A549 (cell line): ENCODE measurements at regions not wholly inside any gene's neighbourhood (a gene's known extent, or its start where the extent isn't known, plus 50 kb on each side); places are given as distances from the start of the nearest gene placed in this dataset.

Experiments
- ATAC-seq, 2 experiments: fragments of 200-7000 bp in 1 of 2; fragments of >200 bp in 1 of 2; cut with Nextera tagmentation in 1 of 2; cut with Tn5 transposase in 1 of 2; 3 replicates each; pipeline versions ENCODE4 v1.8.0 to v1.9.1; 2018 to 2020; ENCODE audit warnings: mild to moderate bottlenecking in 1 of 2, moderate library complexity in 1 of 2
- CTCF ChIA-PET: fragments of 300-600 bp; sonication (Branson Sonifier 250); formaldehyde crosslinking; extraction: SDS; loops from one replicate; lab custom pipeline; 2021; ENCODE audit warnings: antibody characterized with exemption, inconsistent platforms; lab: Yijun Ruan, JAX
- POLR2A ChIA-PET: fragments of 350-600 bp; formaldehyde crosslinking; extraction: SDS; loops from one replicate; lab custom pipeline; 2021; ENCODE audit warnings: antibody characterized with exemption, inconsistent platforms; lab: Yijun Ruan, JAX
- DNase-seq, 2 experiments: peaks; one replicate each; pipeline versions ENCODE4 v3.0.0 to v3.0.0-alpha.2; 2011 to 2016; ENCODE audit warnings: low read depth in 1 of 2, low spot score in 1 of 2
- FAIRE-seq: peaks from 2 replicates; lab custom pipeline; 2011; peaks lifted over from hg19 to GRCh38; lab: Jason Lieb, UNC
- H3K27ac ChIP-seq, 2 experiments: fragments of >200 bp; sonication (Bioruptor Twin); formaldehyde crosslinking; 3 replicates each; pipeline ENCODE4 v1.5.1; 2016 to 2017
- H3K4me1 ChIP-seq: fragments of >200 bp; sonication (Bioruptor Twin); formaldehyde crosslinking; 3 replicates; pipeline ENCODE4 v1.6.1; 2016
- H3K4me2 ChIP-seq: fragments of >200 bp; sonication (Bioruptor Twin); formaldehyde crosslinking; 3 replicates; pipeline ENCODE4 v1.6.1; 2016
- H3K4me3 ChIP-seq: fragments of >200 bp; sonication (Bioruptor Twin); formaldehyde crosslinking; 3 replicates; pipeline ENCODE4 v1.5.1; 2016
- H3K9me3 ChIP-seq: fragments of >200 bp; sonication (Bioruptor Twin); formaldehyde crosslinking; 3 replicates; pipeline ENCODE4 v1.6.1; 2016
- CBX2 ChIP-seq: fragments of 200-600 bp; sonication (generic); IDR thresholded peaks from 2 replicates; pipeline ENCODE4 v1.6.1; 2016; ENCODE audit warnings: low read depth, mild to moderate bottlenecking, borderline replicate concordance
- CBX8 ChIP-seq: fragments of 200-600 bp; sonication (generic); IDR thresholded peaks from 2 replicates; pipeline ENCODE4 v1.6.1; 2016
- CHD2 ChIP-seq: fragments of 150-350 bp; IDR thresholded peaks from 2 replicates; pipeline ENCODE4 v1.6.1; 2014; ENCODE audit warnings: low read length; ENCODE audit not compliant: partially characterized antibody
- EHF ChIP-seq: fragments of 250-450 bp; sonication (Bioruptor Pico); IDR thresholded peaks from 2 replicates; pipeline ENCODE4 v1.5.0; 2020; ENCODE audit warnings: mild to moderate bottlenecking
- FOSB ChIP-seq: fragments of 250-450 bp; sonication (Bioruptor Pico); IDR thresholded peaks from 2 replicates; pipeline ENCODE4 v1.5.0; 2020; ENCODE audit warnings: mild to moderate bottlenecking, moderate library complexity
- GATA3 ChIP-seq: IDR thresholded peaks from 2 replicates; pipeline ENCODE4 v1.6.1; 2012; ENCODE audit warnings: borderline replicate concordance
- HEYL ChIP-seq: fragments of 250-450 bp; sonication (Bioruptor Pico); IDR thresholded peaks from 2 replicates; pipeline ENCODE4 v1.8.0; 2021; ENCODE audit warnings: mild to moderate bottlenecking, moderate library complexity
- HOXA7 ChIP-seq: fragments of 250-450 bp; sonication (Bioruptor Pico); IDR thresholded peaks from 2 replicates; pipeline ENCODE4 v1.5.0; 2020; ENCODE audit warnings: mild to moderate bottlenecking, moderate library complexity
- HOXB13 ChIP-seq: fragments of 250-450 bp; sonication (Bioruptor Pico); IDR thresholded peaks from 2 replicates; pipeline ENCODE4 v1.5.0; 2020; ENCODE audit warnings: low read depth, mild to moderate bottlenecking, moderate library complexity
- HOXB5 ChIP-seq: fragments of 250-450 bp; sonication (Bioruptor Pico); IDR thresholded peaks from 2 replicates; pipeline ENCODE4 v1.5.0; 2020; ENCODE audit warnings: mild to moderate bottlenecking, moderate library complexity
- JUN ChIP-seq, 2 experiments: fragments of >200 bp; sonication (Bioruptor Twin); formaldehyde crosslinking; IDR thresholded peaks; 2 replicates in 1 of 2; 3 replicates in 1 of 2; pipeline ENCODE4 v1.6.1; 2016 to 2017
- JUNB ChIP-seq: fragments of >200 bp; sonication (Bioruptor Twin); formaldehyde crosslinking; IDR thresholded peaks from 2 replicates; pipeline ENCODE4 v1.6.1; 2016
- KDM1A ChIP-seq: fragments of 200-600 bp; sonication (generic); IDR thresholded peaks from 2 replicates; pipeline ENCODE4 v1.6.1; 2016; ENCODE audit warnings: low read depth, mild to moderate bottlenecking
- KDM5A ChIP-seq: fragments of 200-600 bp; sonication (generic); IDR thresholded peaks from 2 replicates; pipeline ENCODE4 v1.6.1; 2016; ENCODE audit warnings: antibody characterized with exemption, mild to moderate bottlenecking
- MAFK ChIP-seq: fragments of 450-650 bp; IDR thresholded peaks from 2 replicates; pipeline ENCODE4 v1.6.1; 2014; ENCODE audit not compliant: partially characterized antibody
- NR3C1 ChIP-seq: fragments of >200 bp; sonication (Bioruptor Twin); formaldehyde crosslinking; IDR thresholded peaks from 3 replicates; pipeline ENCODE4 v1.6.1; 2017
- PHF8 ChIP-seq: fragments of 200-600 bp; sonication (generic); IDR thresholded peaks from 2 replicates; pipeline ENCODE4 v1.6.1; 2016; ENCODE audit warnings: low read depth, mild to moderate bottlenecking, antibody characterized with exemption, moderate library complexity, borderline replicate concordance
- POLR2A ChIP-seq: IDR thresholded peaks from 2 replicates; pipeline ENCODE4 v1.6.1; 2012; ENCODE audit warnings: mild to moderate bottlenecking, low read length
- POLR2AphosphoS2 ChIP-seq: conservative IDR thresholded peaks from 2 replicates; pipeline ENCODE4 v1.6.1; 2012; ENCODE audit warnings: low read length, improper control_type of control experiment, inconsistent platforms
- RCOR1 ChIP-seq: fragments of 150-350 bp; IDR thresholded peaks from 2 replicates; pipeline ENCODE4 v1.6.1; 2014; ENCODE audit warnings: antibody characterized with exemption, low read length, low read depth
- RFX5 ChIP-seq: fragments of 450-650 bp; IDR thresholded peaks from 2 replicates; pipeline ENCODE4 v1.7.1; 2014; ENCODE audit warnings: antibody characterized with exemption, mild to moderate bottlenecking, moderate library complexity
- RNF2 ChIP-seq: fragments of 200-600 bp; sonication (generic); IDR thresholded peaks from 2 replicates; pipeline ENCODE4 v1.6.1; 2016; ENCODE audit warnings: low read depth, mild to moderate bottlenecking, antibody characterized with exemption, moderate library complexity, borderline replicate concordance
- ZNF302 ChIP-seq: fragments of 250-450 bp; sonication (Bioruptor Pico); IDR thresholded peaks from 2 replicates; pipeline ENCODE4 v1.9.0; 2021; ENCODE audit warnings: inconsistent platforms, mild to moderate bottlenecking, moderate library complexity
- WGBS: methylation state at CpG from one replicate; pipeline ENCODE4 v1.1.6; 2017; ENCODE audit errors: missing lambda C conversion rate; 5-methylcytosine and 5-hydroxymethylcytosine counted together
- TF ChIP-seq, protein P1 (sequence below): fragments of 450-650 bp; IDR thresholded peaks from 2 replicates; pipeline ENCODE4 v1.6.1; 2014; ENCODE audit warnings: antibody characterized with exemption
- TF ChIP-seq, protein P2 (sequence below): fragments of >200 bp; sonication (Bioruptor Twin); formaldehyde crosslinking; IDR thresholded peaks from 3 replicates; pipeline ENCODE4 v1.6.1; 2016
- TF ChIP-seq, protein P3 (sequence below): fragments of >200 bp; sonication (Bioruptor Twin); formaldehyde crosslinking; IDR thresholded peaks from 2 replicates; pipeline ENCODE4 v1.6.1; 2016
- TF ChIP-seq, protein P4 (sequence below): IDR thresholded peaks from 2 replicates; pipeline ENCODE4 v1.6.1; 2012

DNA sequence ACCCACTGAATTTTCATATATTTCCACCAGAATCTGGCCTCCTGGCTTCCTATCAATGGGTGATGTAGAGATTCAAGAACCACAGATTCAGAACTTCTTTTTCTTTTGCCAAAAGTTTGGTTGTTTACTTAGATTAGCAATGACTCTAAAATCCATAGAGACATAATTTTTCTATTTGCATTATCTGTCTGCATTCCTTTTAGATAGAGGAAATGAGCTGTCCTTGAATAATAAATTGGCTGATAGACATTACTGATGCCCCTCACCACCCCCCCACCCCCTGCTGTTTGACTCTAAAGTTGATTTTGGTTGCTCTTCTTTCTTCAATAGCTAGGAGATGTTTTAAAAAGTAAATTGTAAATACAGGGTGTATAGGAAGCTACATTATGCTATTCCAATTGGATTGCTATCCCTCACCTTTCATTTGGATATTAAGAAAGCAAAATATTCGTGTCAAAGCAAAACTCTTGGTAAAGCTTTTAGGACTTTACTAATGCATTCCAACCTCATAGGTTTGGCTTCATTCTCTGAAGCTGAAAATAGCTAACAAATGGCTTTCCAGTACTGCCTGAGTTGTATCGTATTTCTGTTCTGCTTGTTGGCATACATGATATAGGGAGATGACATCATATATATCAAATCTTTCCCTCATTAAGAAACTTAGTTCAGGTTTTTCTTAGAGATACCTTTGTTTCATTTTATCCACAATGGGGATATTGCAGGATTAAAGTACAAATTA, 606.0 kb downstream of the ARL4A start:
- CTCF ChIA-PET, result interaction anchor here (0.6 to 2.4 kb wide), 2 partner anchors 14 to 1398 kb away, joined by 5 to 8 read pairs; no protein-coding TSS in a partner anchor
- H3K9me3 ChIP-seq, result no peaks in the 10 kb centered on the region
- H3K27ac ChIP-seq, result no peak overlapping the region
- no peak overlapping the region for H3K4me2 ChIP-seq
- no peak overlapping the region for H3K4me3 ChIP-seq
- TF ChIP-seq EHF (CRISPR knock-in tag) (no peak), KDM5A (no peak), NR3C1 (no peak), JUNB (no peak), FOSB (no peak), MAFK (no peak), KDM1A (no peak), ZNF302 (no peak), POLR2A (no peak), HOXB13 (CRISPR knock-in tag) (no peak), RCOR1 (no peak), HEYL (CRISPR knock-in tag) (no peak), HOXA7 (CRISPR knock-in tag) (no peak), HOXB5 (no peak)
- TF ChIP-seq, protein P1, sequence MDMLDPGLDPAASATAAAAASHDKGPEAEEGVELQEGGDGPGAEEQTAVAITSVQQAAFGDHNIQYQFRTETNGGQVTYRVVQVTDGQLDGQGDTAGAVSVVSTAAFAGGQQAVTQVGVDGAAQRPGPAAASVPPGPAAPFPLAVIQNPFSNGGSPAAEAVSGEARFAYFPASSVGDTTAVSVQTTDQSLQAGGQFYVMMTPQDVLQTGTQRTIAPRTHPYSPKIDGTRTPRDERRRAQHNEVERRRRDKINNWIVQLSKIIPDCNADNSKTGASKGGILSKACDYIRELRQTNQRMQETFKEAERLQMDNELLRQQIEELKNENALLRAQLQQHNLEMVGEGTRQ, result no peak
- TF ChIP-seq, protein P2, sequence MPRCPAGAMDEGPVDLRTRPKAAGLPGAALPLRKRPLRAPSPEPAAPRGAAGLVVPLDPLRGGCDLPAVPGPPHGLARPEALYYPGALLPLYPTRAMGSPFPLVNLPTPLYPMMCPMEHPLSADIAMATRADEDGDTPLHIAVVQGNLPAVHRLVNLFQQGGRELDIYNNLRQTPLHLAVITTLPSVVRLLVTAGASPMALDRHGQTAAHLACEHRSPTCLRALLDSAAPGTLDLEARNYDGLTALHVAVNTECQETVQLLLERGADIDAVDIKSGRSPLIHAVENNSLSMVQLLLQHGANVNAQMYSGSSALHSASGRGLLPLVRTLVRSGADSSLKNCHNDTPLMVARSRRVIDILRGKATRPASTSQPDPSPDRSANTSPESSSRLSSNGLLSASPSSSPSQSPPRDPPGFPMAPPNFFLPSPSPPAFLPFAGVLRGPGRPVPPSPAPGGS, result no peak
- DNase-seq (no peak), ATAC-seq (no peak), FAIRE-seq (no peak)
- no peaks in the 10 kb centered on the region for H3K4me1 ChIP-seq
- POLR2A ChIA-PET, result no interaction called here
- WGBS, result 32% methylated on average over 2 of the region's 2 CpGs

DNA sequence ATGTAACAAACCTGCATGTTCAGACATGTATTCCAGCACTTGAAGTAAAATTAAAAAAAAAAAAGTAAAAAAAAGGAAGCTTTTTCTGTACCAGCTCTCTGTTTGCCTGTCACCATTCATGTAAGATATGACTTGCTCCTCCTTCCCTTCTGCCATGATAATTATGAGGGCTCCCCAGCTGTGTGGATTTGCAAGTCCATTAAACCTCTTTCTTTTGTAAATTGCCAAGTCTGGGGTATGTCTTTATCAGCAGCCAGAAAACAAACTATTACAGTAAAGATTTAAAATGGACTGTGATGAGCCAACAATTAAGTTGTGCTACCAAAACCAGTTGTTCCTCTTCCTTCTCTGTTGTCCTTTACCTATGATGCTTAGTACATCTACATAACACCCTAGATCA, 619.6 kb downstream of the ARL4A start:
- no peak overlapping the region for H3K4me3 ChIP-seq
- CTCF ChIA-PET, result interaction anchor here (0.6 to 1.6 kb wide), 2 partner anchors 14 to 25 kb away, joined by 3 to 5 read pairs; no protein-coding TSS in a partner anchor
- H3K27ac ChIP-seq, result no peak overlapping the region

DNA sequence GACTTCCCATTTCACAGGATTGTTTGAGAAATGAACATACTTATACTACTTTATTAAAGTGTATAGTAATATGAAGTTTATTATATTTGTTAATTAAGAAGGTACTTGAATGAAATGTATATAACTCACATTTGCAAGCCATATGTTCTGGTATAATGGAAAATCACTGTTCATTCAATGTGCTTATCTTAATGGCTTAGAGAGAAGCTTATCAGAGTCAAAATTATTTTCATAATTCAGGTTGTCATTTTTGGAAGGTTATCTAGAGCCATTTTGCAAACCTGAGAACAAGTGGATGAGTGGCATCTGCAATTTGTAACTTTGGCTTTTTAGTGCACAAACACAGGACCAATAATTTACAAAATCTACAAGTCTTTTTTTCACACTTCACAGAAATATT, 621.0 kb downstream of the ARL4A start:
- ChIA-PET POLR2A (no interaction called here), CTCF (no interaction called here)
- Histone ChIP-seq H3K27ac (no peak overlapping the region), H3K4me1 (no peaks in the 10 kb centered on the region), H3K9me3 (peaks cover 14% of the 10 kb centered on the region; the same call in 2 of the 3 replicates), H3K4me2 (no peak overlapping the region), H3K4me3 (no peak overlapping the region)
- DNase-seq, result no peak
- no peak for FAIRE-seq
- no peak for ATAC-seq
- TF ChIP-seq HOXA7 (CRISPR knock-in tag) (no peak), RFX5 (no peak), EHF (CRISPR knock-in tag) (no peak), GATA3 (no peak), CBX2 (no peak), RNF2 (no peak), HOXB13 (CRISPR knock-in tag) (no peak), JUNB (no peak), ZNF302 (no peak), RCOR1 (no peak), POLR2AphosphoS2 (no peak), NR3C1 (no peak), CBX8 (no peak), PHF8 (no peak), FOSB (no peak), JUN (IDR thresholded peaks at IDR 0.05) (no peak), CHD2 (no peak)
- TF ChIP-seq, protein P3, sequence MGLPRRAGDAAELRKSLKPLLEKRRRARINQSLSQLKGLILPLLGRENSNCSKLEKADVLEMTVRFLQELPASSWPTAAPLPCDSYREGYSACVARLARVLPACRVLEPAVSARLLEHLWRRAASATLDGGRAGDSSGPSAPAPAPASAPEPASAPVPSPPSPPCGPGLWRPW, result no peak
- TF ChIP-seq, protein P4, sequence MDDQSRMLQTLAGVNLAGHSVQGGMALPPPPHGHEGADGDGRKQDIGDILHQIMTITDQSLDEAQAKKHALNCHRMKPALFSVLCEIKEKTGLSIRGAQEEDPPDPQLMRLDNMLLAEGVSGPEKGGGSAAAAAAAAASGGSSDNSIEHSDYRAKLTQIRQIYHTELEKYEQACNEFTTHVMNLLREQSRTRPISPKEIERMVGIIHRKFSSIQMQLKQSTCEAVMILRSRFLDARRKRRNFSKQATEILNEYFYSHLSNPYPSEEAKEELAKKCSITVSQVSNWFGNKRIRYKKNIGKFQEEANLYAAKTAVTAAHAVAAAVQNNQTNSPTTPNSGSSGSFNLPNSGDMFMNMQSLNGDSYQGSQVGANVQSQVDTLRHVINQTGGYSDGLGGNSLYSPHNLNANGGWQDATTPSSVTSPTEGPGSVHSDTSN, result no peak
- TF ChIP-seq, protein P2, result no peak

More for the DNA sequence above, 619.6 kb downstream of the ARL4A start:
- TF ChIP-seq RCOR1, result no peak
- POLR2A ChIA-PET, result no interaction called here
- no peaks in the 10 kb centered on the region for H3K4me1 ChIP-seq
- peaks cover 6% of the 10 kb centered on the region; the same call in 1 of the 3 replicates for H3K9me3 ChIP-seq
- no peak overlapping the region for H3K4me2 ChIP-seq
- FAIRE-seq (no peak), ATAC-seq (no peak), DNase-seq (no peak)
